Testis (tissue), 2 donors: ENCODE measurements at regions not wholly inside any gene's neighbourhood (a gene's known extent, or its start where the extent isn't known, plus 50 kb on each side); places are given as distances from the start of the nearest gene placed in this dataset.

Experiments
- DNase-seq: peaks from one replicate; pipeline ENCODE4 v3.0.0-alpha.2; 2019
- H3K27ac ChIP-seq, 2 donors: fragments of 200-600 bp; sonication (generic); one replicate each; pipeline ENCODE4 v1.5.1; 2019
- H3K27me3 ChIP-seq: fragments of 200-600 bp; sonication (generic); one replicate; pipeline ENCODE4 v1.5.1; 2019
- H3K36me3 ChIP-seq: fragments of 200-600 bp; sonication (generic); one replicate; pipeline ENCODE4 v1.5.1; 2017; ENCODE audit warnings: low read depth; ENCODE audit errors: missing control alignments
- H3K4me1 ChIP-seq: fragments of 200-600 bp; sonication (generic); one replicate; pipeline ENCODE4 v1.5.1; 2019
- H3K4me3 ChIP-seq, 2 donors: fragments of 200-600 bp; sonication (generic); one replicate each; pipeline ENCODE4 v1.5.1; 2017 to 2019
- H3K9me3 ChIP-seq: fragments of 200-600 bp; sonication (generic); one replicate; pipeline ENCODE4 v1.5.1; 2017
- CTCF ChIP-seq, 3 experiments: fragments of 450-650 bp in 2 of 3; fragments of 200-600 bp in 1 of 3; sonication (generic) in 1 of 3; IDR thresholded peaks; one replicate each; pipeline ENCODE4 v1.5.1; 2016 to 2019; ENCODE audit warnings: antibody characterized with exemption in 3 of 3, mild to moderate bottlenecking in 2 of 3, moderate library complexity in 1 of 3
- POLR2A ChIP-seq: fragments of 450-650 bp; IDR thresholded peaks from one replicate; pipeline ENCODE4 v1.6.1; 2017; ENCODE audit warnings: antibody characterized with exemption, mild to moderate bottlenecking, moderate library complexity
- WGBS, 2 donors: methylation state at CpG; one replicate each; pipeline ENCODE4 v1.1.5; 2018; 5-methylcytosine and 5-hydroxymethylcytosine counted together
- intact Hi-C: fragments of 100-400 bp; cut with DNase I; formaldehyde crosslinking; loops from one replicate; pipeline ENCODE4 v1.15.1; 2023; ENCODE audit warnings: low total_unique reads

- Histone ChIP-seq H3K27ac (no peak overlapping the region), H3K9me3 (no peaks in the 10 kb centered on the region), H3K4me3 (no peak overlapping the region), H3K36me3 (no peaks in the 10 kb centered on the region), H3K4me1 (no peaks in the 10 kb centered on the region), H3K27me3 (no peaks in the 10 kb centered on the region)
- no peak for DNase-seq
- WGBS, 2 donors: 76 to 77% methylated on average over 3 of the region's 3 CpGs
- no peak for TF ChIP-seq POLR2A
- TF ChIP-seq CTCF (IDR thresholded peaks at IDR 0.05): no peak
- intact Hi-C loops: no loop called here
Observed at GRCh38 chr6:47170617-47170947, 128.4 kb upstream of the ADGRF1 start.

- H3K27ac ChIP-seq: no peak overlapping the region
- intact Hi-C loops: no loop called here
- no peak overlapping the region for H3K4me3 ChIP-seq
- H3K4me1 ChIP-seq: no peaks in the 10 kb centered on the region
- no peaks in the 10 kb centered on the region for H3K27me3 ChIP-seq
- TF ChIP-seq POLR2A (no peak), CTCF (IDR thresholded peaks at IDR 0.05) (no peak)
- 81 to 94% methylated on average over 1 of the region's 1 CpG for WGBS, 2 donors
- H3K9me3 ChIP-seq: no peaks in the 10 kb centered on the region
- no peak for DNase-seq
- H3K36me3 ChIP-seq: no peaks in the 10 kb centered on the region
Observed at GRCh38 chr6:47169785-47170616, 127.9 kb upstream of the ADGRF1 start.

GRCh38 chr6:47168180-47168579, 126.0 kb upstream of the ADGRF1 start:
- no peaks in the 10 kb centered on the region for H3K9me3 ChIP-seq
- WGBS, 2 donors: 65 to 75% methylated on average over 2 of the region's 2 CpGs
- DNase-seq: no peak
- H3K36me3 ChIP-seq: no peaks in the 10 kb centered on the region
- H3K4me1 ChIP-seq: no peaks in the 10 kb centered on the region
- no peaks in the 10 kb centered on the region for H3K27me3 ChIP-seq
- H3K4me3 ChIP-seq: no peak overlapping the region
- TF ChIP-seq CTCF (IDR thresholded peaks at IDR 0.05): no peak
- TF ChIP-seq POLR2A: no peak
- intact Hi-C loops: no loop called here
- H3K27ac ChIP-seq: no peak overlapping the region

- WGBS, 2 donors: 91 to 100% methylated on average over 1 of the region's 1 CpG
- Histone ChIP-seq H3K27me3 (no peaks in the 10 kb centered on the region), H3K4me3 (no peak overlapping the region), H3K4me1 (no peaks in the 10 kb centered on the region), H3K27ac (no peak overlapping the region), H3K36me3 (no peaks in the 10 kb centered on the region), H3K9me3 (no peaks in the 10 kb centered on the region)
- TF ChIP-seq CTCF (IDR thresholded peaks at IDR 0.05) (no peak), POLR2A (no peak)
- DNase-seq: no peak
- intact Hi-C loops: no loop called here
Observed at GRCh38 chr6:47165918-47166317, 123.8 kb upstream of the ADGRF1 start.

GRCh38 chr6:47164877-47165276, 122.7 kb upstream of the ADGRF1 start:
- Histone ChIP-seq H3K4me3 (no peak overlapping the region), H3K4me1 (no peaks in the 10 kb centered on the region), H3K27ac (no peak overlapping the region), H3K9me3 (no peaks in the 10 kb centered on the region), H3K27me3 (no peaks in the 10 kb centered on the region), H3K36me3 (no peaks in the 10 kb centered on the region)
- no peak for DNase-seq
- TF ChIP-seq POLR2A: no peak
- TF ChIP-seq CTCF (IDR thresholded peaks at IDR 0.05): no peak
- intact Hi-C loops: no loop called here
